ENCODE measurements at regions not wholly inside any gene's neighbourhood (a gene's known extent, or its start where the extent isn't known, plus 50 kb on each side); places are given as distances from the start of the nearest gene placed in this dataset.

GRCh38 chr10:78335691-78336401, 302.2 kb downstream of the RPS24 start:
- TF ChIP-seq CTCF (IDR thresholded peaks at IDR 0.05) (no peak), ZFX (IDR thresholded peaks at IDR 0.05; ENCODE audit: borderline replicate concordance) (no peak)

Data from 22Rv1 (cell line).